ENCODE measurements at regions not wholly inside any gene's neighbourhood (a gene's known extent, or its start where the extent isn't known, plus 50 kb on each side); places are given as distances from the start of the nearest gene placed in this dataset.

- no peak overlapping the region for H3K4me2 ChIP-seq (ENCODE audit: insufficient read depth, low read length)
- no peak overlapping the region for H3K27ac ChIP-seq (ENCODE audit: insufficient read depth, low read depth, low read length)
- H3K36me3 ChIP-seq (ENCODE audit: control insufficient read depth in 2 of 2, extremely low read depth in 1 of 2, insufficient read depth in 2 of 2, low read length in 2 of 2): no peaks in the 10 kb centered on the region
- H3K9me1 ChIP-seq (replicated peaks; ENCODE audit: control insufficient read depth, extremely low read depth, insufficient read depth, low read length): no peaks in the 10 kb centered on the region
- ChIA-PET CTCF (interaction anchor here (1.1 kb wide), 1 partner anchor 150 kb away, joined by 3 read pairs; no protein-coding TSS in a partner anchor), POLR2A (no interaction called here)
- H3K27me3 ChIP-seq (ENCODE audit: control insufficient read depth in 2 of 2, insufficient read depth in 2 of 2, low read length in 2 of 2): no peaks in the 10 kb centered on the region
- no TSS peak for BruUV-seq (replicated peaks)
- H2AFZ ChIP-seq (ENCODE audit: low read depth, low read length): no peak overlapping the region
- H3K9ac ChIP-seq (replicated peaks; ENCODE audit: extremely low read depth, insufficient read depth, low read length): no peak overlapping the region
- no peaks in the 10 kb centered on the region for H3K9me3 ChIP-seq (replicated peaks; ENCODE audit: control insufficient read depth, insufficient read depth, low read length)
- no peaks in the 10 kb centered on the region for H3K79me2 ChIP-seq (ENCODE audit: control insufficient read depth, insufficient read depth, low read length)
- peaks cover 5% of the 10 kb centered on the region for H3K4me1 ChIP-seq (ENCODE audit: control insufficient read depth, extremely low read depth, insufficient read depth, low read length)
- TF ChIP-seq POLR2AphosphoS5 (IDR thresholded peaks at IDR 0.05; ENCODE audit: insufficient read depth, low read depth, low read length): no peak
- peak; percentile 54 for TF ChIP-seq JUN (IDR thresholded peaks at IDR 0.05; ENCODE audit: borderline replicate concordance, insufficient read depth, insufficient read length, low read depth)
- dilution Hi-C loops (cut with MboI; ENCODE audit: extremely low pct_ligation_motif_present, low sequenced_read_pairs) (no loop called here), intact Hi-C loops (cut with micrococcal nuclease) (loop anchor here (1.0 kb wide), 4 partner anchors 58 to 604 kb away; no protein-coding TSS in a partner anchor)
- no peaks in the 10 kb centered on the region for H4K20me1 ChIP-seq (replicated peaks; ENCODE audit: control insufficient read depth, extremely low read depth, insufficient read depth, low read length)
- no peak for FAIRE-seq
- DNase-seq (ENCODE audit: low read depth, low spot score): no peak
- no peak overlapping the region for H3K4me3 ChIP-seq (replicated peaks in 1 of 3; ENCODE audit: insufficient read depth in 1 of 3, low read depth in 1 of 3, low read length in 3 of 3)
Measured at GRCh38 chr5:124806026-124806372, 59.6 kb upstream of the ZNF608 start.

GRCh38 chr5:124806373-124807077 is 60.1 kb upstream of the ZNF608 start:
- TSS peak; percentile 36 for BruUV-seq (replicated peaks)
- peak; percentile 94 for DNase-seq (ENCODE audit: low read depth, low spot score)
- dilution Hi-C loops (cut with MboI; ENCODE audit: extremely low pct_ligation_motif_present, low sequenced_read_pairs) (no loop called here), intact Hi-C loops (cut with micrococcal nuclease) (loop anchor here (1.0 kb wide), 4 partner anchors 58 to 604 kb away; no protein-coding TSS in a partner anchor)
- ChIA-PET POLR2A (no interaction called here), CTCF (interaction anchor here (0.6 to 1.1 kb wide), 2 partner anchors 124 to 151 kb away, joined by 3 read pairs; no protein-coding TSS in a partner anchor)
- TF ChIP-seq JUN (IDR thresholded peaks at IDR 0.05; ENCODE audit: borderline replicate concordance, insufficient read depth, insufficient read length, low read depth) (no peak), GATA2 (IDR thresholded peaks at IDR 0.05; ENCODE audit: insufficient read depth, insufficient read length, low read depth, low read length) (no peak), EZH2 (IDR thresholded peaks at IDR 0.05; ENCODE audit: borderline replicate concordance, low read depth, low read length, severe bottlenecking) (no peak), POLR2A (IDR thresholded peaks at IDR 0.05; ENCODE audit: low read depth, low read length) (no peak), MAX (IDR thresholded peaks at IDR 0.05; ENCODE audit: insufficient read depth, insufficient read length) (no peak), FOS (IDR thresholded peaks at IDR 0.05; ENCODE audit: borderline replicate concordance, insufficient read depth, low read length) (no peak)
- Histone ChIP-seq H3K4me3 (replicated peaks in 1 of 3; ENCODE audit: insufficient read depth in 1 of 3, low read depth in 1 of 3, low read length in 3 of 3) (no peak overlapping the region), H3K79me2 (ENCODE audit: control insufficient read depth, insufficient read depth, low read length) (no peaks in the 10 kb centered on the region), H3K4me1 (ENCODE audit: control insufficient read depth, extremely low read depth, insufficient read depth, low read length) (peaks cover 5% of the 10 kb centered on the region), H3K4me2 (ENCODE audit: insufficient read depth, low read length) (no peak overlapping the region), H3K27ac (ENCODE audit: insufficient read depth, low read depth, low read length) (no peak overlapping the region), H4K20me1 (replicated peaks; ENCODE audit: control insufficient read depth, extremely low read depth, insufficient read depth, low read length) (no peaks in the 10 kb centered on the region), H3K9me3 (replicated peaks; ENCODE audit: control insufficient read depth, insufficient read depth, low read length) (no peaks in the 10 kb centered on the region), H2AFZ (ENCODE audit: low read depth, low read length) (no peak overlapping the region), H3K9ac (replicated peaks; ENCODE audit: extremely low read depth, insufficient read depth, low read length) (no peak overlapping the region), H3K27me3 (ENCODE audit: control insufficient read depth in 2 of 2, insufficient read depth in 2 of 2, low read length in 2 of 2) (no peaks in the 10 kb centered on the region), H3K36me3 (ENCODE audit: control insufficient read depth in 2 of 2, extremely low read depth in 1 of 2, insufficient read depth in 2 of 2, low read length in 2 of 2) (no peaks in the 10 kb centered on the region), H3K9me1 (replicated peaks; ENCODE audit: control insufficient read depth, extremely low read depth, insufficient read depth, low read length) (no peaks in the 10 kb centered on the region)
- peak; percentile 97 for FAIRE-seq

Measured in endothelial cell of umbilical vein (primary cell).